ENCODE measurements at regions not wholly inside any gene's neighbourhood (a gene's known extent, or its start where the extent isn't known, plus 50 kb on each side); places are given as distances from the start of the nearest gene placed in this dataset.

- DNase-seq: no peak
- Histone ChIP-seq H3K4me1 (no peaks in the 10 kb centered on the region), H3K27me3 (no peaks in the 10 kb centered on the region), H3K4me3 (no peak overlapping the region), H3K36me3 (no peaks in the 10 kb centered on the region), H3K27ac (no peak overlapping the region), H3K9me3 (no peaks in the 10 kb centered on the region)
- intact Hi-C loops (cut with DNase I; ENCODE audit: low total_unique reads): no loop called here
- TF ChIP-seq POLR2A (IDR thresholded peaks at IDR 0.05) (no peak), CTCF (IDR thresholded peaks at IDR 0.05) (no peak)
Observed at GRCh38 chr4:177057186-177057585, 252.5 kb upstream of the NEIL3 start.

- TF ChIP-seq CTCF (IDR thresholded peaks at IDR 0.05) (no peak), POLR2A (IDR thresholded peaks at IDR 0.05) (no peak)
- Histone ChIP-seq H3K4me1 (no peaks in the 10 kb centered on the region), H3K4me3 (no peak overlapping the region), H3K9me3 (no peaks in the 10 kb centered on the region), H3K36me3 (no peaks in the 10 kb centered on the region), H3K27ac (no peak overlapping the region), H3K27me3 (no peaks in the 10 kb centered on the region)
- intact Hi-C loops (cut with DNase I; ENCODE audit: low total_unique reads): no loop called here
- no peak for DNase-seq
Observed at GRCh38 chr4:177064116-177064515, 245.6 kb upstream of the NEIL3 start.

- intact Hi-C loops (cut with DNase I; ENCODE audit: low total_unique reads): no loop called here
- H3K27ac ChIP-seq: no peak overlapping the region
- no peak overlapping the region for H3K4me3 ChIP-seq
- no peaks in the 10 kb centered on the region for H3K9me3 ChIP-seq
- no peak for DNase-seq
- no peaks in the 10 kb centered on the region for H3K36me3 ChIP-seq
- TF ChIP-seq POLR2A (IDR thresholded peaks at IDR 0.05): no peak
- TF ChIP-seq CTCF (IDR thresholded peaks at IDR 0.05): no peak
- no peaks in the 10 kb centered on the region for H3K4me1 ChIP-seq
- no peaks in the 10 kb centered on the region for H3K27me3 ChIP-seq
Observed at GRCh38 chr4:177064729-177065394, 244.8 kb upstream of the NEIL3 start.

- no peaks in the 10 kb centered on the region for H3K9me3 ChIP-seq
- no peak for TF ChIP-seq POLR2A (IDR thresholded peaks at IDR 0.05)
- intact Hi-C loops (cut with DNase I; ENCODE audit: low total_unique reads): no loop called here
- no peak overlapping the region for H3K4me3 ChIP-seq
- H3K27ac ChIP-seq: no peak overlapping the region
- no peaks in the 10 kb centered on the region for H3K27me3 ChIP-seq
- DNase-seq: no peak
- no peaks in the 10 kb centered on the region for H3K36me3 ChIP-seq
- no peaks in the 10 kb centered on the region for H3K4me1 ChIP-seq
Observed at GRCh38 chr4:177066746-177067145, 242.9 kb upstream of the NEIL3 start.

GRCh38 chr4:177070533-177071058, 239.1 kb upstream of the NEIL3 start:
- no peak overlapping the region for H3K4me3 ChIP-seq
- DNase-seq: no peak
- H3K27me3 ChIP-seq: no peaks in the 10 kb centered on the region
- H3K4me1 ChIP-seq: no peaks in the 10 kb centered on the region
- intact Hi-C loops (cut with DNase I; ENCODE audit: low total_unique reads): no loop called here
- H3K9me3 ChIP-seq: no peaks in the 10 kb centered on the region
- no peaks in the 10 kb centered on the region for H3K36me3 ChIP-seq
- TF ChIP-seq POLR2A (IDR thresholded peaks at IDR 0.05) (no peak), CTCF (IDR thresholded peaks at IDR 0.05) (no peak)
- no peak overlapping the region for H3K27ac ChIP-seq

Data from uterus (tissue), 3 donors.